Mammary epithelial cell (primary cell): ENCODE measurements at regions not wholly inside any gene's neighbourhood (a gene's known extent, or its start where the extent isn't known, plus 50 kb on each side); places are given as distances from the start of the nearest gene placed in this dataset.

Experiments used
- EZH2 ChIP-seq: IDR thresholded peaks from 2 replicates; pipeline ENCODE4 v1.6.1; 2012; ENCODE audit warnings: low read length, inconsistent platforms, borderline replicate concordance
- TF ChIP-seq, protein P1 (sequence below), 2 donors: IDR thresholded peaks in 1 of 2; conservative IDR thresholded peaks in 1 of 2; 2 replicates each; pipeline ENCODE4 v1.5.1; 2011 to 2012; ENCODE audit warnings: inconsistent platforms in 2 of 2, low read length in 2 of 2, mild to moderate bottlenecking in 2 of 2, control low read depth in 1 of 2, low read depth in 1 of 2; ENCODE audit not compliant: insufficient read depth in 1 of 2; ENCODE audit errors: extremely low read depth in 1 of 2

- TF ChIP-seq, protein P1, sequence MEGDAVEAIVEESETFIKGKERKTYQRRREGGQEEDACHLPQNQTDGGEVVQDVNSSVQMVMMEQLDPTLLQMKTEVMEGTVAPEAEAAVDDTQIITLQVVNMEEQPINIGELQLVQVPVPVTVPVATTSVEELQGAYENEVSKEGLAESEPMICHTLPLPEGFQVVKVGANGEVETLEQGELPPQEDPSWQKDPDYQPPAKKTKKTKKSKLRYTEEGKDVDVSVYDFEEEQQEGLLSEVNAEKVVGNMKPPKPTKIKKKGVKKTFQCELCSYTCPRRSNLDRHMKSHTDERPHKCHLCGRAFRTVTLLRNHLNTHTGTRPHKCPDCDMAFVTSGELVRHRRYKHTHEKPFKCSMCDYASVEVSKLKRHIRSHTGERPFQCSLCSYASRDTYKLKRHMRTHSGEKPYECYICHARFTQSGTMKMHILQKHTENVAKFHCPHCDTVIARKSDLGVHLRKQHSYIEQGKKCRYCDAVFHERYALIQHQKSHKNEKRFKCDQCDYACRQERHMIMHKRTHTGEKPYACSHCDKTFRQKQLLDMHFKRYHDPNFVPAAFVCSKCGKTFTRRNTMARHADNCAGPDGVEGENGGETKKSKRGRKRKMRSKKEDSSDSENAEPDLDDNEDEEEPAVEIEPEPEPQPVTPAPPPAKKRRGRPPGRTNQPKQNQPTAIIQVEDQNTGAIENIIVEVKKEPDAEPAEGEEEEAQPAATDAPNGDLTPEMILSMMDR (conservative IDR thresholded peaks at IDR 0.05 in 1 of 2, IDR thresholded peaks at IDR 0.05 in 1 of 2; ENCODE audit: extremely low read depth in 1 of 2, insufficient read depth in 1 of 2, low read depth in 1 of 2, low read length in 2 of 2): no peak
- TF ChIP-seq EZH2: no peak
Observed at GRCh38 chr20:60904730-60905129, 347.3 kb upstream of the CDH4 start.
